ENCODE measurements at regions not wholly inside any gene's neighbourhood (a gene's known extent, or its start where the extent isn't known, plus 50 kb on each side); places are given as distances from the start of the nearest gene placed in this dataset.

DNA sequence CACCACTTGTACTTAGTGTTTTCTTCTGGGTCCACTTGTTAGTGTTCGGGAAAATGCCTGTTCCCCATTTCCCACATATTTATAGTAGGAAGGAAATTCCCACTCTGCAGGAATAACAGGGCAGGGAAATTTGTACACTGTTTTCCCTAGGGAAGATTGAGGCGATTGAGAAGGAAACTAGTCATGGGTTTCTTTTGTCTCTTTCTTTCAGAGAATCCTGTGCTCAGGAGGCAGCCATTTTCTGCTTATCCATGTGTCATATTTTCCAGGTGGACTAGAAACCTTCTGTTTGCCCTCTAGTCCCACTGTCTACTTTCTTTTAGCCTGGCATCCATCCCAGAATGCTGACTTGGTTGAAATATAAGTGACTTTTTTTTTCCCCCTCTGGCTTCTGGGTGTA, 299.1 kb upstream of the ANKRD50 start:
- Histone ChIP-seq H3K9me3 (replicated peaks) (no peaks in the 10 kb centered on the region), H3K27ac (replicated peaks) (no peak overlapping the region), H3K4me1 (no peaks in the 10 kb centered on the region), H3K27me3 (ENCODE audit: low read depth) (no peaks in the 10 kb centered on the region), H3K4me3 (no peak overlapping the region), H3K36me3 (no peaks in the 10 kb centered on the region)
- TF ChIP-seq, protein P1, sequence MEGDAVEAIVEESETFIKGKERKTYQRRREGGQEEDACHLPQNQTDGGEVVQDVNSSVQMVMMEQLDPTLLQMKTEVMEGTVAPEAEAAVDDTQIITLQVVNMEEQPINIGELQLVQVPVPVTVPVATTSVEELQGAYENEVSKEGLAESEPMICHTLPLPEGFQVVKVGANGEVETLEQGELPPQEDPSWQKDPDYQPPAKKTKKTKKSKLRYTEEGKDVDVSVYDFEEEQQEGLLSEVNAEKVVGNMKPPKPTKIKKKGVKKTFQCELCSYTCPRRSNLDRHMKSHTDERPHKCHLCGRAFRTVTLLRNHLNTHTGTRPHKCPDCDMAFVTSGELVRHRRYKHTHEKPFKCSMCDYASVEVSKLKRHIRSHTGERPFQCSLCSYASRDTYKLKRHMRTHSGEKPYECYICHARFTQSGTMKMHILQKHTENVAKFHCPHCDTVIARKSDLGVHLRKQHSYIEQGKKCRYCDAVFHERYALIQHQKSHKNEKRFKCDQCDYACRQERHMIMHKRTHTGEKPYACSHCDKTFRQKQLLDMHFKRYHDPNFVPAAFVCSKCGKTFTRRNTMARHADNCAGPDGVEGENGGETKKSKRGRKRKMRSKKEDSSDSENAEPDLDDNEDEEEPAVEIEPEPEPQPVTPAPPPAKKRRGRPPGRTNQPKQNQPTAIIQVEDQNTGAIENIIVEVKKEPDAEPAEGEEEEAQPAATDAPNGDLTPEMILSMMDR (IDR thresholded peaks at IDR 0.05; ENCODE audit: borderline replicate concordance) = no peak
- intact Hi-C loops (cut with micrococcal nuclease) = no loop called here
- no peak for DNase-seq

DNA sequence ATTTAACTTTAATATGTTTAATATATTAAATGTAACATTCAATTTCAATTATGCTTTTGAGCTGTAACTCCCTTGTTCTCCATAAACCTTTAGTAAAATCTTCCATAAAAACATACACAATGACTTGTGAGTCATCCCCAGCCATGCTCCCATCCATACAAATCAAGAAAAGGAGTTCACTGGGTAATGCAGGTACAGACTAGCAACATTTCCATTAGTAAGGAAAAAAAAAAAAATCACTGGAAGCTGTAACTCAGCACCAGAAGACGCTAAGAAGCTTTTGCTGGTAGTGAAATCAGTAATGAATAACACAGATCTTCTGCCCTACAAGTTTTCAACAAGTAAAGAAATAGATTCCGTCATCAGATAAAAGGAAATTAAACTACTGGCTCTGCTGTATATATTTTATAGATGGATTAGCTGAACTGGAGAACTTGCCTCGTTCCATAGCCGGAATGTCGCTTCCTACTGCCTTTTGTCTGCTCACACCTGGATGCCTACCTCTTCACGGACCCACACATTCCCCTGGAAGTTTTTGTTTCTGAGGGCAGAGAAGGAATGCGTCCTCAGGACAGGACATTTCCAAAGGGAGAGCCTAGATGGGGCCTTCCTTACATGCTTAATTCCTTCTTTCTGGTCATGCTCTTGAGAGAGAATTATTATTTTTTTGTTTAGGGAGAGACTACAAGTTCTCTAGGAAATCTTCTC, 298.4 kb upstream of the ANKRD50 start:
- H3K36me3 ChIP-seq = no peaks in the 10 kb centered on the region
- no peaks in the 10 kb centered on the region for H3K27me3 ChIP-seq (ENCODE audit: low read depth)
- TF ChIP-seq, protein P1 (IDR thresholded peaks at IDR 0.05; ENCODE audit: borderline replicate concordance) = no peak
- no peaks in the 10 kb centered on the region for H3K9me3 ChIP-seq (replicated peaks)
- no peak overlapping the region for H3K27ac ChIP-seq (replicated peaks)
- no peaks in the 10 kb centered on the region for H3K4me1 ChIP-seq
- no peak for DNase-seq
- no peak overlapping the region for H3K4me3 ChIP-seq
- intact Hi-C loops (cut with micrococcal nuclease) = no loop called here

DNA sequence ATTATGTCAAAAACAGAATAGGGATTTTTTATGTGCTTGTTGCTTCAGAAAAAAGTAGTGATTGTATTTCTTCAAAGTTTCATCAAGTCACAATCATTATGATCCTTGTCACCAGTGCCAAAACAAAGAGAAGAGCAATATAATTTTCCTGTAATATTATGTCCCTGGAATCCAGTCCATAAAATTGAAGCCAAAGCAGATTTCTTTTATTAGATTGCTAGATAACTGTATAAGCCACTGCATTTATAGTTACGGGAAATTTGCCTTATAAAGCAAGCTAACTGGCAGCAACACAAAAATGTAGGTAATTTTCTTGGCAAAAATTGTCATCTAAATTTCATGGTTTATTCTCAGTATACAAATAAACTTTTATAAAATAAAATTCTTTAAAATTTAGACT, 296.1 kb upstream of the ANKRD50 start:
- Histone ChIP-seq H3K4me3 (no peak overlapping the region), H3K27ac (replicated peaks) (no peak overlapping the region), H3K27me3 (ENCODE audit: low read depth) (no peaks in the 10 kb centered on the region), H3K9me3 (replicated peaks) (no peaks in the 10 kb centered on the region), H3K36me3 (no peaks in the 10 kb centered on the region), H3K4me1 (no peaks in the 10 kb centered on the region)
- intact Hi-C loops (cut with micrococcal nuclease) = no loop called here
- TF ChIP-seq, protein P1 (IDR thresholded peaks at IDR 0.05; ENCODE audit: borderline replicate concordance) = no peak
- DNase-seq = no peak

DNA sequence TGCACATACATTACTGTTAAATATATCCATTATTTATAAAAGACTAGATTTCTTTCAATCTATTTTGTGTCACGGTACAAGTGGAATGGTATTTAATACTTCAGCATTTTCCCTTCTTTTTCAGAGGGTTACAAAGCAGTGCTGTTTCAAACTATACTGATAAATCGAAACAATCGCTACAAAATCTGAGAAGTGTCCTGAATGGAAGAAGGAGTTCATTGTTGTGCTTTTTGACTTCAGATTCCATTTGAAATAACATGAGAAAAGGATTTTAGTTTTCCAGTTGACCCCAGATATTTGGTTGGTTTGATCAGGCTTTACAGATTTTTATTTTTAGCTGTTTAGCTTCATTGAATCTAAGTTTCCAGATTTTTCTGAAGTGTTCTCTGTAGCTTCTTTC, 292.1 kb upstream of the ANKRD50 start:
- no peaks in the 10 kb centered on the region for H3K36me3 ChIP-seq
- H3K27ac ChIP-seq (replicated peaks) = no peak overlapping the region
- intact Hi-C loops (cut with micrococcal nuclease) = no loop called here
- DNase-seq = no peak
- no peak overlapping the region for H3K4me3 ChIP-seq
- no peaks in the 10 kb centered on the region for H3K9me3 ChIP-seq (replicated peaks)
- TF ChIP-seq, protein P1 (IDR thresholded peaks at IDR 0.05; ENCODE audit: borderline replicate concordance) = no peak
- no peaks in the 10 kb centered on the region for H3K27me3 ChIP-seq (ENCODE audit: low read depth)
- no peaks in the 10 kb centered on the region for H3K4me1 ChIP-seq

DNA sequence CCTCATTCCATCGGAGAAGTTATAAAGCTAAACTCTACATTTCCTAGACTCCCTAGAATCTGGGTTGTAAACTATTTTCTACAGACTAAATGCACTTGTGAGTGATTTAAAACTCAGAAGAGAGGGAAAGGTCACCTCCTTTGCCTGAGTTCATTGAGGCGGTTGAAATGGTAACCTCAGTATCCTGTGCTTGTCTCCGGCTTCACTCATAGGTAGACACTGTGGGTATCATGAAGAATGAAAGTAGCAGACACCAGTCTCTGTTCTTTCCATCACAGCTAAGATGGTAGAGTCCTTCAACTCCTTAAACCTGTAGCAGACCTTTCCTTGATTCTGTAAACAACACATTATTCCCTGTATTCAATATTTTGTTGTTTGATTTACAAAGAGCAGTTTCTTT, 291.3 kb upstream of the ANKRD50 start:
- no peaks in the 10 kb centered on the region for H3K36me3 ChIP-seq
- H3K27ac ChIP-seq (replicated peaks) = no peak overlapping the region
- no peaks in the 10 kb centered on the region for H3K9me3 ChIP-seq (replicated peaks)
- intact Hi-C loops (cut with micrococcal nuclease) = no loop called here
- TF ChIP-seq, protein P1 (IDR thresholded peaks at IDR 0.05; ENCODE audit: borderline replicate concordance) = no peak
- no peaks in the 10 kb centered on the region for H3K4me1 ChIP-seq
- H3K4me3 ChIP-seq = no peak overlapping the region
- DNase-seq = no peak
- no peaks in the 10 kb centered on the region for H3K27me3 ChIP-seq (ENCODE audit: low read depth)
